CD4-positive, alpha-beta T cell treated with Interleukin-2 at 100 ng/mL for 4 hours (primary cell): ENCODE measurements at regions not wholly inside any gene's neighbourhood (a gene's known extent, or its start where the extent isn't known, plus 50 kb on each side); places are given as distances from the start of the nearest gene placed in this dataset.
A peak's percentile ranks its signal among the peaks of the same experiment; 100 is the strongest.

ENCODE experiments used
- DNase-seq: peaks from one replicate; pipeline ENCODE4 v3.0.0-alpha.2; 2020; ENCODE audit warnings: low spot score

DNA sequence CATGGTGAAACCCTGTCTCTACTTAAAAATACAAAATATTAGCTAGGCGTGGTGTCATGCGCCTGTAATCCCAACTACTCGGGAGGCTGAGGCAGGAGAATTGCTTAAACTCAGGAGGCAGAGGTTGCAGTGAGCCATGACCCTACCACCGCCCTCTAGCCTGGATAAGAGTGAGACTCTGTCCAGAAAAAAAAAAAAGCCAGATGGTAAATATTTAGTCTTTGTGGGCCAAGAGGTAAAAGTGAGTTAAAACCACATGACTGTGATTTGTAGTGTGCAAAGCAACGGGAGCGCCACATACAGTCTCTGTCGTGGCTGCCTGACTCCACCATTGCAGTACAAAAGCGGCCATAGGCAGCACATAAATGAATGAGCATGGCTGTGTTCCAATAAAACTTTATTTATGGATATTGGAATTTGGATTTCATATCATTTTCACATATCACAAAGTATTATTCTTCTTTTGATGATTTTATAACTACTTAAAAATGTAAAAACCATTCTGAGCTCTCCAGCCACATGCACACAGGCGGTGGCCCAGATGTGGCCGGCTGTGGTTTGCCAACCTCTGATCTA, 51.8 kb upstream of the CASZ1 start:
- DNase-seq, result no peak

DNA sequence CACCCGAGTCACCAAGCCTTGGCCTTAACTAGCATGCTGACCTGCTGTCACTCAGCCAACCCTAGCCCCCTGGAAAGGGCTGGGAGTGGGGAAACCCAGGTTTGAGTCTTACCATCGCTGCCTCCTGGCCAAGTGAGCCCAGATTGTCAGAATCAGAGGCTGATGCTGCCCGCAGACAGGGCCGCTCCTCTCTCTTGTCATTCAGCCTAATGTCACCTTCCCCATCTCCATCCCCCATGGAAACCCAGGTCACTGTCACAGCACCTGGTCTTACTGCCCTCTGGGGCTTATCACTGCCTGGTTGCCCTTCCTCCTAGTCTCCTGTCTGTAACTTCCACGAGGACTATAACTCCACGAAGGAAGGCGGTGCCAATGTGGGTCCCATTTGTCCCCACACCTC, 53.6 kb upstream of the CASZ1 start:
- no peak for DNase-seq

DNA sequence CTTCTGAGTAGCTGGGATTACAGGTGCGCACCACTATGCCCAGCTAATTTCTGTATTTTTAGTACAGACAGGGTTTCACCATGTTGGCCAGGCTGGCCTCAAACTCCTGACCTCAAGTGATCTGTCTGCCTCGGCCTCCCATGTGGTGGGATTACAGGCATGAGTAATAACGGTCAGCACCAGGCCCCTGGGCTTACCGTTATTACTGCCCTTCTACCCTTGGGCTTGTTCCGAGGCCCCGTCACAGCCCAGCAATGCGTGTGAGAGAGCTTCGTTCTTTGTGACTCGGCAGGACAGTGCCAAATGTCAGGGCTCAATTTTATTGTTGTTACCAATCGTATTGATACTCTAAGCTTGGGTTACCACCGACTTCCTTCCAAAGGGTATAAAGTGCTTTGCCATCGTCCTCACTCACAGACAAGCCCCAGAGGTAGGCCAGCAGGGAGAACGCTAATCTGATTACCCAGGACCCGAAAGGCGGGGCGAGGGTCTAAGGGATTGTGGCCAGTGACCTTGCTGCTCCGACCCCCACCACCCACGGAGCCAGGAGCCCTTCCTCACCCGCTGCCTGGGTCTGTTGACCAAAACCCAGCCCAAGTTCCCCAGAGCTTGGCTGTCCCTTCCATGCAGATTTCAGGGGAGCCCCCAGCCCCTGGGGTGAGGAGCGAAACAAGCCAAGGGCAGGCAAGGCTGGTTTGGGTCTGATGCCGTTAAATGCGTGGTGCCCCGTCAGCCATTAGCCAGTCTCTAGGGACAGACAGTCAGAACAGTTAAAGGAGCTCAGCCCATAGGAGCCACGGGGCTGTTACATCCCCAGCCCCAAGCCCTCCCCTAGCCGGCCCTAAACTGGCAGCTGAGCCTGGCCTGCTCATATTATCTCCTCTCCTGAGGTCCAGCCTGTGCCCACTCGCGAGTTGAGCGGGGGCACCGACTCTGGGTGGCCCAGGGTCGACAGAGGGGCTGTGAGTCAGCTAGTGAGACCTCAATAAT, 54.9 kb upstream of the CASZ1 start:
- DNase-seq, result no peak

DNA sequence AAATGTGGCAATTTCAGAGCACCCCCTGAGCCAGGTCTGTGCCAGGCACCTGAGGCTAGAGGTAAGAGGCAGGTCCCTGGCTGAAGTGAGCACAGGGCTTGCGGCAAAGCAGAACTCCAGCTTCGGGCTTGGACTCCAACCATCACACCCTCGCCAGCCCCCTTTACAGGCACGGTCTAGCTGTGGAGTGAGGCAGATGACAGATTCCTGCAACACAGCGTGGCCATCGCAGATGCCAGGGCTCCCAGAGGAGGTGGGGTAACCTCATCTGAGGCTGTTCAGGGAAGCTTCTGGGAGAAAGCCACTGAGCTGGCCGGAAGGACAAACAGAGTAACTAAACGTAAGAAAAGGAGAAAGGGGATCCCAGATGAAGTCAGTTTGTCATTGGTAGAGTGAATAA, 55.6 kb upstream of the CASZ1 start:
- no peak for DNase-seq

DNA sequence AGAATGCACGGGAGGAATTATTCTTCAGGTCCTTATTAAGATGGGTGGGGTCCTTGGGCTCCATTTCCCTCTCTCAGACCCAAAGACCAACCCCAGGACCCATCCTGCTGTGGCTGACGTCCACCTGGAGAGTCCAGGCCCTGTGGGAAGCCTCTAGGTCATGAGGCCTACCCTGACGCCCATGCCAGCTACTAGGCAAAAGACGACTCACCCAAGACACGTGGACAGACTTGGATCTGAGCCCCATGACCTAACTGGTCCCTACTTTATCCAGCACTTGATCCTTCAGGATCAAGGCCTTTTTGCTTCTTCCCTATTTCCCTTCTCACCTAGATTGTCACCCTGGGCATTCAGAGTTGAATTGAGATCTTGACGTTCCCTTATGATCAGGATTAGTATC, 56.0 kb upstream of the CASZ1 start:
- no peak for DNase-seq

DNA sequence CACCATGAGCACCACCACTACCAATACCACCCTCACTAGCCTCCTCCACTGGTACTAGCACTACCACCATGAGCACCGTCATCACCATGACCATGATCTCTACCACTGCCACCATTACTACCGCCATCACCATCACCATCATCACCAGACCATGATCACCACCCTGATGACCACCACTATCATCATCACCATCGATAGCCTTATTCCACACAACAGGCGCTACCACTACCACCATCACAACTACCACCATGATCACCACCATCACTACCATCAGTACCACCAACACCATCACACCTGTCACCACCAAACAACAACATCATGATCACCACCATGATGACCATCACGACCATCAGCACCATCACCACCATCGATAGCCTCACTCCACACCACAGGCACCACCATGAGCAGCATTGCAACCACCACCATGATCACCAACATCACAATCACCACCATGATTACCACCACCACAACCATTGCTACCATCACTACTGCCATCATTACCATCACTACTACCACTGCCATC, 56.6 kb upstream of the CASZ1 start:
- DNase-seq, result no peak

DNA sequence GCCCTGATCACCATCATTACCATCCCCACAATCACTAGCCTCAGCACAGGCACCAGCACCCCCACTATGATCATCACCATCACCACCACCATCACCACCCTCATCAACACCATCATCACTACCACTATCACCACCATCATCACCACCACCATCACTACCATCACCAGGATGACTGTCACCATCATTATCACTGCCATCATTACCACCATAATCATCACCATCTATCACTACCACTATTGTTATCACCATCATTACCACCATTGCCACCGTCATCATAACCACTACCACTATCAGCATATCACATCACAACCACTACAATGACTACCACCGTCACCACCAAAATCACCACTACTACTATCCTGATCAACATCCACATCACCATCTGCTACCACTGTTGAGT, 57.3 kb upstream of the CASZ1 start:
- DNase-seq, result no peak

DNA sequence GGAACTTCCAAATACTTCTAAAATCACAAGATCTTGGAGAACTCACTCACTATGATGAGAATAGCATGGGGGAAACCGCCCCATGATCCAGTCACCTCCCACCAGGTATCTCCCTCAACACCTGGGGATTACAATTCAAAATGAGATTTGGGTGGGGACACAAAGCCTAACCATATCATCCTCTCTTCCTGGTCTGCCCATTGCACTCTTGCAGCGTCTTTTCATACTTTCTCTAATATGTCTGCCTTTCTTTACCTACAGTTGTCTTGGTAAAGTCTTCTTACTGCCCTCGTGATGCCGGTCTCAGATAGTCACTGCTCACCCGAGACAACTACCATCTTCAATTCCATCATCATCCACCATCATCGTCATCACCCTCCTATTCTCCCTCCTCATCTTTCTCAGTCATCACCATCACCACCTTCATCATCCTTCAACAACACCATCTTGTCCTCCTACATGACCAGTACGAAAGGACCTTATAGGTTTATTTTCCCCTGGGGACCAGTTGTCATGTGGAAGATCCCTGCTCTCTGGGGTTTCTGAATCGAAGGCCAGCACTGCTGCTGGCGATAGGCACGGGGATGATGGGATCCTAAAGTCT, 58.5 kb upstream of the CASZ1 start:
- no peak for DNase-seq

DNA sequence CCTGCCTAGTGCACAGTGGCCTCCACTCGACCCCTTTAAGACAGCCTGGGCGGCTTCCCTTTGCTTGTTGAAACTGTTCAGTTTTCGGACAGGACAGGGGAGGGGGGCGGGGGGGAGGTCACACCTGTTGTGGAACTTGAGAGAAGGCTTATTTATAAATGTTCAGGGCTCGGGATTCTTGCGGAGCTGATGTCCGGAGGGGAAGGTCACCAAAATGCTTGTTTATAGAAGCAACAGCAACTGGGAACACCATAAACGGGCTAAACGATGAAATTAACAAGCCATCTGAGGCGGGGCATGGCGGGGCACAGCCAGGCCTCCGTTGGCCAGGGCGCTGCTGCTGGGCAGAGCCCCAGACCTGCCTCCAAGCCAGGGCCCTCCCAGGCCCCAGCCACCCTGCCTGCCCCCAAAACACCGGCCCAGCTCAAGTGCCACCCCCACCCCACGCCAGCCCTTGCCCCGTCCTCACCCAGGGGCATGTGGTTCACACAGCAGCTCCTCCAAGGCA, 59.8 kb upstream of the CASZ1 start:
- no peak for DNase-seq

DNA sequence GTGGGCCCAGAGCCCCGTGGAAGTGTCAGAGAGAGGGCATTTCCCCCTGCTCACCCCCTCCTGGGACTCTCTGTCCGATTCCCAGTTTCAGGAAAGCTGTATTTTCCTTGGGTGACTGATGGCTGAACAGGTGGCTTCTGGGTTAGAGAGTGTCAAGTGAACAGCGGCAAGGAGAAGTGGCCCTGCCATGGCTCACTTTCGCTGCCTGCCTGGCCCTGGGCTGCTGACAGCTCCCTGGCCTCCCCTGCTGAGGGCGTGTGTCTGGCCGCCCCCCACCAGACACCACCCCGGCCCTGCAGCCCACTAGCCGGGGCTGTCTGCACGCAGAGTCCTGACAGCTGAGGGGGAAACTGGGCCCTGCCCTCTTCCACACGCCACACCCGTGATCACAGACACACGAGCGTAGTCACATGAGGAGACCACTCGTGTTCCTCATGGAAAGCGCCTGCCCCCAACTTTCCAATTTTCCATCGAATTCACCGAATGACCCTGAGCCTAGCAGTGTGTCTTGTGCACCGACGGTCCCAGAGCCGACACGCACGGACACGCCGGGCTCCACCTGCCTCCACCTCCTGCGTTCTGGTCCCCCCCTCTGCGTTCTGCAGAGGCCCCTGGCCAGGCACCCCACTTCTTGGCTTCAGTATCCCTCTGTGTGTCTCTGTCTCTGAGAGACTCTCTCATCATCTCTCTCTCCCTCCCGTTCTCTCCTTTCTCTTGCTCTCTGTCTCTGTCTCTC, 60.6 kb upstream of the CASZ1 start:
- DNase-seq, result no peak

DNA sequence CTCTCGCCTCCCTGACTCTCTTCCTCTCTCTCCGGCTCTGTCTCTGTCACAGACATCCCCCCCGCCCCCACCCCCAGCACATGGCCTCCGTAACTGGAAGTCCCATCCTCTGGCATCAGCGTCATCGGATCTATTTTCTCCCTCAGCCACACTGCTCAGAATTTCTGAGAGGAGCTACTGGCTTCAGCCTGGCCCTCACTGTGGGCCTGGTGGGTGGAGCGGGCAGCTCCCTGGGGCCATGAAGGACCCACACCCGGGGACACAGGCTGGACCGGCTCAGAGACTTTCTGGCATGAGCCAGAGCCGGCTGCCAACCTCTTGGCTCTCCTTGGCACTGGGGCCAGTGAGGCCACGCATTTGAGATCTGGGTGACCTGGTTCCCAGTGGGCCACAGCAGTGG, 61.2 kb upstream of the CASZ1 start:
- DNase-seq, result no peak

DNA sequence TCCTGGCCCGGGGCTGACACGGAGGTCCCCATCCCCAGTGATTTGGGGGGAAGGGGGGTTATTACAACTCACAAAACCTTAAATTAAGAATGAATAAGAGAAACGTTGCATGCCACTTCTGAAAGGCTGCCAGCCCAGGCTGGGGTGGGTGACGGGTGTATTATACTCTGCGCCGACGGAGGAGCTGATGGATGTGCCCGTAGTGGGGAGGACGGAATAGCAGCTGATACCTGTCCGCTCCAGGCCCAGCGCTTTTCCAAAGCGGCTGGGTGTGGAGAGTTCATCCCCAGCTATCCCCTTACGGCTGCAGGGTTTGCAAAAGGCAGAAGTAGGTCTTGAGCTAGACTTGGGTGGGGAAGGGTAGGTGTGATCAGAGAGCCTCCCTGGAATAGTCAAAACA, 63.8 kb upstream of the CASZ1 start:
- DNase-seq, result no peak

DNA sequence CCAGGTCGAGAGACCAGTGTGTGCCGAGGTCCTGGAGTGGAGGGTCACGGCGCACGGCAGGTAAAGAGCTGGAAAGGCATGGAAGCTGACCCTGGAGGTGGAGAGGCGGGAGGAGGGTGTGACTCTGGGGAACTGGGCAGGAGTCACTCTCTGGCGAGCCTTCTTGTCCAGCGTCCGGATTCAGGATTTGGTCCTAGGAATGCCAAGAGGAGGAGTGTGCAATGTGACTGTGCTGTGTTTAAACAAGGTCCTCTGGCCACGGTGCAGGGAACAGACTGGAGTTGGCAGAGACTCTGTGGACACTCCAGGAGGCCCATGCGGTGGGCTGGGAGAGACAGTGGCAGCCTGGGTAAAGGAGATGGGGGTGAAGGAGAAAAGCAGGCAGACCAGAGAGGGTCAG, 64.2 kb upstream of the CASZ1 start:
- no peak for DNase-seq

DNA sequence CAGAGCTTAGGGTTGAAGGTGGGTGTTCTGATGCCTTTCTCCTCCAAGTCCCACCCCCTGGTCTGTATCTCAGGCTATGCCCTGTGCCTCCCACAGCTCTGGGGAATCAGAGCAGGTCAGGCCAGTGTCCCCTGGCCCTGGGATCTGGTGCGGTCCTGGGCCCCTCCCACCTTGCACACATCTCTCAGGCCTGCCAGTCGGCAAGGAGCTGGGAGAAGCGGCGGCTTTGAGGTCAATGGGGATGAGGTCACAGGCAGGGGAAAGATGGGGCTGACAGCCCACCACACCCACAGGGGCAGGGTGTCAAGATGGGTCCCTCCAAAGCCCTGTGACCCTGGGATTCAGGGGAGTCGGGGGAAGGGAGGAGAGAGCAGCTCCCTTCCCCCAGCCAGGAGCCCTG, 65.4 kb upstream of the CASZ1 start:
- no peak for DNase-seq

DNA sequence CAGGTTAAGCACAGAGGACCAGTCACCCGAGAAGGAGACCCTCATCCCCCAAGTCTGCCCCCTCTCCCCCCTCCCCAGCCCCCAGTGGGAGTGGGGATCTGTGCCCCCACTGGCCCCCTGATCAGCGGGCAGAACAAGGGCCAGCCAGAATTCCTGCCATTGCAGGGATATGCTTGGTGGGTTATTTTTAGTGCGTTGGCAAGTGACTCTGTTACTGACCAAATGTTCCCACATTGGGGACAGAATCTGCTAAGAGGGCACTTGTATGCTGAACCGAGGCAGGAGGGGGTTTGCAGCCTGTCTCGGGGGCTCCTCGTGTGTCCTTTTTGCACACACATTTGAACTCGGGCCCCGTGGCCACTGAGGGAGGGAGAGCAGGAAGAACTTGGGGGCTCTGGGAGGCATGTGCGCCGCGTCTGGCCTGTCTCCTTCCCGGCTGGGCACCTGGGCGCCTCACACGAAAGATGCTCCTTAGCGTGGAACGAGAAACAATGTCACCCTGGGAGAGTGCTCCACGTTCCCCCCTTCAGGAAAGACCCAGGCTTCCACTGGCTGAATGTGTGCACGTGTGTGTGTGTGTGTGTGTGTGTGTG, 66.4 kb upstream of the CASZ1 start:
- no peak for DNase-seq

DNA sequence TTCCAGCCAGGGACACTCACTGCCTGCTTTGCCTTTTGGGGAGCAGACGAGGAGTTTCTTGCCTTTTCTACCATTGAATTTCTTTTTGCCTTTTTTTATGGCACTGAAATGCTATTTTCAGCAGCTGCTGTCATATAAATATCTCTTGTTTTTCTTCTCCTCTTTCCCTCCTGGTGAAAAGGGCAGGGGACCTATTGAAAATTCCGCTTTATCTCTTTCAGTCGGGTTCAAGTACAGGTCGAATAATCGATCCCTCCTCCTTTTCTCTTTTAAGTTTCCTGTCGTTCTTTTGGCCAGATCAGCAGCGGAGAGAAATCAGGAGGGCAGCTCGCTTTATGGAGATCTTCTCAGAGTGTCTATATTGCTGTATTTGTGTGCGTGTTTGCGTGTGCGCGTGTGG, 67.4 kb upstream of the CASZ1 start:
- DNase-seq, result no peak

DNA sequence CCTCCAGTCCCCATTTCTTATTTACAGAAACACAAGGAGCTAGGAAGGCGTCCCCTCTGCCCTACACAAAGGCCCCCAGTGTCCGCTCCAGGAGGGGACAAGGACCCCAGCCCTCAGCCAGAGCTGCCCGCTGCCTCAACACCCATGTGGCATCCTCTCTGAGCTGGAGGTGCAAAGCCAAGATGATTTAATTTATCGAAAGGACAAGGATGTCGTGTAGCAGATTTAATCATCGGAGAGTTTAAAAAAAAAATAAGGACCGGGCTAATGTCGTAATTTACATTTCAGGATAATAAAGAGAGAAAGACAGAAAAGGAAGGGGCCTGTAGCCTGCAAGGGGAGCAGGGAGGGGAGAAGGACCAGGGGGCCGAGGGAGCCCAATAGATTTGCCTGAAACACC, 68.3 kb upstream of the CASZ1 start:
- no peak for DNase-seq

DNA sequence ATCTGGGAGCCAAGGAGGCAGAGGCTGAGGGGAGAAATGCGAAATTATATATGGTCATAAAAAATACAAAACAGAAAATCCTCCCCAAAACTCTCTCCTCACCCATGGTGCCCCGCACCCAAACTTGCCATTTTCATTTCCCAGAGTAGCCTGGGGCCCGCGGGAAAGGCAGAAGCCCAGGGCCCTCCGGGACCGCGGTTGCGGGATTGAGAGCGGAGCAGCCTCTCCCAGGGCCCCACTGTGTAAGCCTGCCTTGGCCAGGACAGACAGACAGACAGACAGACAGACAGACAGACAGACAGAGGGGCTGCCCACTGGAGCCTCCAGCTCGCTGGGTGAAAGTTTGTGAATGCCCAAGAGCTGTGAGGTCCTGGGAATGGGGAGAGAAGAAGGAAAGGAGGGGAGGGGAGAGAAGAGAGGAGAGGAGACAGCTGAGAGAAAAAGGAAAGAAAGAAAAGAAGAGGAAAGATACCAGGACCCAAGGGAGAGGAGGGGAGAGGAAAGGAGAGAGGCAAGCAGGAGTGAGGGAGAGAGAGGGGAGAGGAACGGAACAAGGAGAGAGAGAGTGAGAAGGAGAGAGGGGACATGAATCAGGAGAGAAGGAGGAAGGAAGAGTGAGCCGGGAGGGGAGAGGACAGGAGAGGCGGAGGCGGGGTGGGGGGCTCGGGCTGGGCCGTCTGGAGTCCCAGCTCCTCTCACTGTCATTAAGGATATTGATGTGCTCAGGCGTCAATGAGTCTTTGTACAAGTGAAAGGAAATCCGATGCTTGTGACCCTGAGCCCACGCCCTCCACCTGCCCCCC, 69.3 kb upstream of the CASZ1 start:
- DNase-seq, result no peak

DNA sequence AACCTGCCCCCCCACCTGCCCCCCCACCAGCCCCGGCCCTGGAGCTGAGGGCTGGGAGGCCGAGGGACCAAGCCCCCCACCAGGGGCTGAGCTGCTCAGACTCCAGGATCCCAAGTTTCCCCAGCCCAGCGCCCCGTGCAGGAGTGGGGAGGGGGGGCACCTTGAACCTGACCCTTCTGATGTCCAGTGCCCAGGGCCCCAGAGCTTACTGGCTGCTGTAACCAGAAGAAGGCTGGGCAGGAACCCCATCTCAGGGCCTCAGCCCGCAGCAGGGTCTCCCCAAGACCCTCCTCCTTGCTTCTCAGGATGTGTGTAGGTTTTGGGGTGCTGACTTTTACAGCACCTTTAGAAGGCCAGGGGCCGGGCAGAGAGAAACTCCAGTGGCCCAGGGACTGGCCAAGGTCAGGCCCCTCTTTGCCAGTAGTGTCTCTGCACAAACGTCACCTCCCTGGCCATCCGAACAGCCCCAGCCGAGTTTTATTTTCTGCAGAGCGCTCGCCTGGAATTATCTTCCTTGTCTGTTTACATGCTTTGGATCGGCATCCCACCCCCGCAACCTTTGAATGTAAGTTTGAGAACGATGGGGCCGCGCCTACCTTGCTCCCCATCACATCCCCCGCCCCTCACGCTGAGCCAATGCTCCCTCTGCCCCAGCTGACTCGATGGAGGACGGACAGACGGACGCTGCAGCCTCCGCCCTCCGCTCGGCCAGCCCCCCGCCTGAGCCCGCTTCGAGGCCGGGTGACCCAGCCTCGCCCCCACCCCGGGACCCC, 70.1 kb upstream of the CASZ1 start:
- DNase-seq, result peak; percentile 3

DNA sequence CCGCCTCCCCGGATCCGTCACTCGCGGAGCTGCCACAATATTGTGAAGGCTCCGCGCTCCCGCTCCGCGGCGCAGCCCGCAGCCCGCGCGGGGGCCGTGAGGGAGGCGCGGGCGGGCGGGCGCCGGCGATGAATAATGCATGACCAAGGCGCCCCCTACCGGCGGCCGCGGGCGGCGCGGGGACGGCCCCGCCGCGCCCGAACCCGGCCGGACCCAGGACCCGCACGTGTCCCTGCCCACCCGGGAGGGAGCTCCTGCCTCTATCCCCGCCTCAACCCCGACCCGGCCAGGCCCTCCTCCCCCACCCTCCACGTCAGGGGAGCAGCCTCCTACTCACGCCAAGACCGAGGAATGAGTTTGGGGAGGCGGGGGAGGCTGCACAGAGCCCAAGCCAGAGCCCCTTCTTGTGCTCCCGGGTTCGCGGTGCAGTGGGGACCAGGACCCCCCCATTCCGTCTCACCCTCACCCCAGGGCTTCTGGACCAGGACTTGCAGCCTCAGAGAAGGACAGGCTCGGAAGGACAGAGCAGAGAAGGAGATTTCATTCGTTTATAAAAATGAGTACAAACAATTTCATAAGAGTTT, 70.8 kb upstream of the CASZ1 start:
- DNase-seq, result peak; percentile 54
